ENCODE measurements at regions not wholly inside any gene's neighbourhood (a gene's known extent, or its start where the extent isn't known, plus 50 kb on each side); places are given as distances from the start of the nearest gene placed in this dataset.
"Not testable (repeated sequence)": the region's sequence is repeated elsewhere in the genome, so short reads cannot be mapped to it uniquely, and the experiment has no call there.

GRCh38 chr18:76720683-76721082 lies 101.7 kb upstream of the ZNF236 start:
- DNase-seq (ENCODE audit: low read depth) = no peak

GRCh38 chr18:76715012-76715610 lies 107.2 kb upstream of the ZNF236 start:
- DNase-seq (ENCODE audit: low read depth) = no peak

GRCh38 chr18:76713432-76713831 lies 108.9 kb upstream of the ZNF236 start:
- DNase-seq (ENCODE audit: low read depth) = no peak

DNA sequence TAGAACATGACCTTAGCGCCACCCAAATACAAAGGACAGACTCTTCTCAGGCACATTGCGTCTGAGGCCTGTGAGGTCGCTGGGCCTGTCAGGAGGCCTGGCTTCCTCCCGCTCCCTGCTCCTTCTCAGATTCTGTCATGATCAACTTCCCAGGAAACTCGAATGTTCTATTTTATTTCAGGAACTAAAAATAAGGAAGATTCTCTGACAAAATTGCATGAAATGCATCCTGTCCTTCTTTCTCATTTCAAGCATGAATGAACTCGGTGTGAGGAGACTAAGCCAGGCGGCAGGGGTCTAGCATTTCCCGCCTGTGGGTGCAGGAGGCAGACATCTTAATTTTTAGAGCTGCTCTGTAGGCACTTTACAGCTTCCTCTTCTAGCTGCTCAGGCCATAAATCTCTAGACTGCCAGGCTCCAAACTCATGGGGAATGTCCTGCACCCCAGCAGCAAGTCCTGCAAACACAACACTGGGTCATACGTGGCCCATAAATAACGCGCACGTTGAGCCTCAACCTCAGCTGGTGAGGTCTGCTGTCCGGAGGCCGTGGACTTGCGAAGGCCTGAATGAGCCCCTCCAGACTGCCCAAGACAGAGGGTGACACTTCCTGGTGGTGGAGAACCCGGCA lies 109.7 kb upstream of the ZNF236 start:
- DNase-seq (ENCODE audit: low read depth) = no peak

- no peak for DNase-seq (ENCODE audit: low read depth)
Measured at GRCh38 chr18:76710646-76711520, 111.5 kb upstream of the ZNF236 start.

DNA sequence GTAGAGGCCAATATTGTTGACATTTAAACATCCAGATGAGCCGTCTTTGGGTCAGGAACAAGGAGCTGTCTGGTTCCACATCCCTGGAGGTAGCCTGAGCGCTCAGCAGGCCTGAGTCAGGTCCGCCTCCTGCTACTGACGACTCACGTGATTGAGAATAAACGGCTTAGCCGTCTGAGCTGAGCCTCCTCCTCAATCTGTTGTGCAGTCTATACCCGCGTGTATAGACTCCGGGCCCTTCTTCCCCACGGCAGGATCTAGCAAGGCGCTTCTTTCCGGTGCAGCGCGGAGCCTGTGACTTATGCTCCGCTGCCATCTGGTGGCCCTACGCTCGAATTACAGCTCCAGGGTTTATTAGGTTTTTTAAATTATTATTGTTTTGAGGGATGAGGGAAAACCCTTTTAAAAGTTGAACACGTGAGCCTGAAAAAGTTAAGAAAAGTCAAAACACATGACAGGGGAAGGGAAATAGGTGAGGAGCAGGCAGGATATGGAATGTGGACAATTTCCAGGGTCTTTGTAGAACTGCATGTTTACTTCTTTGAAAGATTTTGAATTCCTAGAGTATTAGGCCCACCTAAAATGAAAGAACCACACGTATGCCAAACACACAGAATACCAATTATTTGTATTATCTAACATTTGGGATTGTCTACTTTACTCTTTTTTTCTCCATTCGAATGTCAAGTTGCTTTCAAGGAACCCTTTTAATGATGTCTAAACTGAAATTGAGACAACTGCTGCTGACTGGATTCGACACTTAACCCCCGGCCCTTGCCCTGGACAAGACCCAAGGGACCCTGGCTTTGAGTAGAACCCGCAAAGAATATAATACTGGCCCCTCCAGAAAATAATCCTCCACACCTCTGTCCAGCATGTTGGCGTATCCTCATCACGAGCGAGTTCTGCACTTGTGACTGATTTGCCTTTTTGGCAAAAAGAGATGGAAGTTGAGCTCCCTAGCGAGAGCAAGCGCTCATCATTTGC lies 112.4 kb upstream of the ZNF236 start:
- peak; percentile 13 for DNase-seq (ENCODE audit: low read depth)

DNA sequence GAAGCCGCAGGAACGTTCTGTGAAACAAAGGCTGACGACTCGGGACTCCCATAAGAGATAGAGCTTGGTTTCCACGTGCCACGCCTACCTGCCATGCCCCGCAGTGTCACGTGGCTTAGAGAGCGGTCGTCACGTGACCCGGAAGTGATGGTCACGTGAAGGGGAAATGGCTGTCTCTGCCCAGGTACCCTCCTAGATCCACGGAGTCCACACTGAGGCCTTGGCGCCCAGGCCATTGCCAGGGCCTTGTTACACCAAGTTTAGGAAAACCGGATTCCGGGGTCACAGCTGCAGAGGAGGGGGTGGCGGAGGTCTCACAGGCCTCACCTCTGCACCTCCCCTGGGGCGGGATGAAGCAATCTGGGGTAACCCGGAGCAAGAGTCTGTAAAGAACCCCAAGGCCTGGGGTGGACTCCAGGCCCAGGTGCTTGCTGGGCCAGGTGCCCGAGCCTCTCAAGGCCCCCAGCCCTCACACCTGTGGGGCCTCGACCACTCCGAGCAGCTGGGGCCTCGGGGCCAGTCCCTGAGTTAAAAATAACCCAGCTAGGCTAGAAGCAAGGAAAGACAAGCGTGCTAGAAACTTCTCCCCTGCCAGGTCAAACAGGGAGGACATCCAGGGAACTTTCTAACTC lies 113.5 kb upstream of the ZNF236 start:
- no peak for DNase-seq (ENCODE audit: low read depth)

- DNase-seq (ENCODE audit: low read depth) = no peak
Measured at GRCh38 chr18:76708071-76708721, 114.2 kb upstream of the ZNF236 start.

DNA sequence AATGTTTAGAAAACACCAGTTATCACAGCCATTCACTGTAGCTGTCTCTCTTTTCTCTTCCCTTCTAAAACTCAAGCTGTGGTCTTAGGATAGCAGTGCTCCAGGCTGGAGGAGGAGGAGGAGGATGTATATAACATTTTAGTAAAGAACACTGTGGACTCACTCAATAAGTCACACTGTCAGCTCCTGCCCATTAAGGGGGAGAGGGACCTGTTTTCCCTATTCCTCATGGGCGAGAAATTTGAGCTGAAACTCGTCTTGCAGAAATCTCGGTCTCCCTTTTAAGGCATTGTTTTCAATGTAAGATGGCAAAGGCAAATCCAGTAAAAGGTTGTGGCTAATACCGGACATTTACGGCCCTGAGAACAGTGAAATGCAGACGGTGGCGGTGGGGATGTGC lies 114.8 kb upstream of the ZNF236 start:
- DNase-seq (ENCODE audit: low read depth) = no peak

GRCh38 chr18:76704589-76704988 lies 117.8 kb upstream of the ZNF236 start:
- not testable (repeated sequence) for DNase-seq (ENCODE audit: low read depth)

DNA sequence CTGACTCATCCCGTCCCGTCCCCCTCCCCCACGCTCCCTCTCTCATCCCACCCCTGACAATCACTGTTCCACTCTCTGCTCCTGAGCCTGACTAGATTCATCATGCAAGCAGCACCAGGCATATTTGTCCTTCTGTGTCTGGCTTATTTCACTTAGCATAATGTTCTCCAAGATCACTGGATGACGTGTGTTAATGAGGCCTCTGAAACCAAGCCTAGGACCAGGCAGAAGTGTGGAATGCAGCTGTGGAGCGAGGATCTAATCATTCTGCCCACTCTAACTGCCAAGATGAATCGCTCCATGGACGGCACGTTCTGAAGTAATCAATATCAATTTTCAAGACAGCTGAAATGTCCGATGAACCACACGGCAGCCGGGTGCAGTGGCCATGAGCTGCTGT lies 122.4 kb upstream of the ZNF236 start:
- no peak for DNase-seq (ENCODE audit: low read depth)

DNA sequence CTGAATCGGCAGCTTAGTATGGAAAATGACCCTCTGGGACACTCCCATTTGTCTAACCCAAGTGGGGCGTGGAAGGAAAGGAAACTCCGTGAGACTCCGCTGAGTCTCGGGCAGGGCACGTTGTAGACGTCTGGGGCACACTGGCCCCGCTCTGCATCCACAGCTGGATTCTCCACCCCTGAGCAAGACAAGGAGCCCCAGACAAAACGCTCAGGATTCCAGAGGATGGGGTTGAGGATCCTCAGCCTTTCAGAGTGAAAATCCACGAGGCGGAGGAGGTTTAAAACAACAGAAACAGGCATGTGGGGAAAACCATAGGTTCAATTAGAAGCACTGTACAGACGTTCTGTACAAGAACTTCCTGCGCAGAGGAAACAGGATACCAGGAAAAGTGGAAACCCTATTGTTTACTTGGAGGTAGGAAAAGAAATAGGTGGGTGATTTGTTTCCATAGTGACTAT lies 124.9 kb upstream of the ZNF236 start:
- no peak for DNase-seq (ENCODE audit: low read depth)

GRCh38 chr18:76691800-76692199 lies 130.6 kb upstream of the ZNF236 start:
- no peak for DNase-seq (ENCODE audit: low read depth)

- no peak for DNase-seq (ENCODE audit: low read depth)
Measured at GRCh38 chr18:76689646-76690264, 132.6 kb upstream of the ZNF236 start.

DNA sequence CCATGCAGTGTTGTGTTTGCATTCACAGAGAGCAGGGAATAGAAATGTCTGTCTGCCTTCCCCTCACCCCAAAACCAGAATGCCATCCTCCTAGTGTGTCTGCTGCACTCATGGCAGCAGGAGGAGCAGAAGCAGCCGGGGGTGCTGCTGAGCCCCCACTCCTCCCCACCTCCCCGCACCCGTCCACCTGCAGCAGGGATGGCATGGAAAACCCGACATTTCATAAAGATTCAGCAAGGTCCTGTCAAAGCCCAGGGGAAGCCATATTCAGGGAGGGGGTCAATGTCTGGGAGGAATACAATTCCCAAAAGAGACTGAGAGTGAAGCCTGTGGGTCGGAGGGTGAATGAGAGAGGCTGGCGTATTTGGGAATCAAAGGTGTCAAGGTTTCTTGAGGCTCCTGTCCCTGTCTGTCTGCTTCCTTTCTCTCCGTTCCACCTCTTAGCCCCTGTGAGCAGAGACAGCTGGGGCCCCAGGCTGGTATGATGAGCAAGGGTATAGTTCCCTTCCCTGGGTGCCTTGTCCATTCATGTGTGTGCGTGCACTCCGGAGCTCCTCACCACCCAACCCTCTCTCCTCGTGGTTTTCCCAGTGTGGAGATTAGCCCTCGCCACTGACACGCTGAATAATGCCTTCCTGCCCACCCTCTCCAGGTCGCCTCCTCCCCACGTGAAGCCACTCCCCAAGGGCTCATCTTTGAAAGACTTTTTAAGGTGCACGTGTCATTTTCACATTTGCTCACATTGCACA lies 133.5 kb upstream of the ZNF236 start:
- DNase-seq (ENCODE audit: low read depth) = no peak

DNA sequence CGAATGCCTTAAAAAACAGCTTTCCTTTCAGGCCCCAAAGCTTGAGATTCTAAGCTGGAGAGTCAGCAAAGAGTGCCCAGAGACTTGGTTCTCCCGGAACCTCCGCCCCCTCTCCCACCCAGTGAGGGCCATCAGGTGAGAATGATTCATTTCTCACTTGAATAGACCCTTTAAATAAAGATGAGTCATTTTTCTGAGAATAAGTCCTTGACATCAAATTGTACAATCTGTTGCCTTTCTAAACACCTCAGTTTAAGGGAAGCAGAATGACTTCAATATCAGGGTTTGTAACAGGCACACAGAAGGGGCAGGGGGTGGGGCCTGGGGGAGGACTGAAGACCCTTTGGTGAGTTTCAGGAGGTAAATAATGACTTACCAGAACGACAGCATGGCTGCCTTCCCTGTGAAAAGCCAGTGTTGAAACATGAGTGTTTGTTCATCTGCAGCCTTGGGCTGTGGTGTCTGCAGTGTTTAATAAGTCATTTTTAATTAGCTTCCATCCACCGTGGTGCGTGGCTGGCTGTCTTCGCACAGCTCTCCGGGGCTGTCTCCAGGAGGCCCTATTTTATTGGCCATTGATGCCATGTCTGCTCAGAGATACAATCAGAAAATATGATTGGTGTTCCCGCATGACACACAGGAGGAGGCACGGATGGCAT lies 134.9 kb upstream of the ZNF236 start:
- no peak for DNase-seq (ENCODE audit: low read depth)

DNA sequence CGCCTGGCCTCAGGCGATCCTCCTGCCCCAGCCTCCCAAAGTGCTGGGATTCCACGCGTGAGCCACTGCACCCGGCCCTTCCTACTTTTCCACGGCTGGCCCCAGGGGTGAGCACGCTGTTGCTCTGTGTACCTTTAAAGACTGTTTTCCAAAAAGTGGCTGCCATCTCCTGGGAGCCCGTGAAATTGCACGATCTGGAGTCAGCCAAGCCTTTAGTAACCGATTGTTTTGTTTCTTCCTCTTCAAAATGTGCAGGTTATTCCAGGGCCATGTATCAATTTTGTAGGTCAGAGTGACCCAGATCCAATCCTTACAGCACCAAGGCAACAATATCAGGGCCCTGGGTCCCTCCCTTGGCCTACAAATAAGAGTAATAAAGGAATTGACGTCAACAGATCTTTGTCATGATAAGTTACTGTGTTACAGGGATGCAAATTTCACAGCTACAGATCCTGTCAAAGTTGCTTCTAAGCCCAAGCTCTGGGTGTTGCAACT lies 135.6 kb upstream of the ZNF236 start:
- peak; percentile 10 for DNase-seq (ENCODE audit: low read depth)

DNA sequence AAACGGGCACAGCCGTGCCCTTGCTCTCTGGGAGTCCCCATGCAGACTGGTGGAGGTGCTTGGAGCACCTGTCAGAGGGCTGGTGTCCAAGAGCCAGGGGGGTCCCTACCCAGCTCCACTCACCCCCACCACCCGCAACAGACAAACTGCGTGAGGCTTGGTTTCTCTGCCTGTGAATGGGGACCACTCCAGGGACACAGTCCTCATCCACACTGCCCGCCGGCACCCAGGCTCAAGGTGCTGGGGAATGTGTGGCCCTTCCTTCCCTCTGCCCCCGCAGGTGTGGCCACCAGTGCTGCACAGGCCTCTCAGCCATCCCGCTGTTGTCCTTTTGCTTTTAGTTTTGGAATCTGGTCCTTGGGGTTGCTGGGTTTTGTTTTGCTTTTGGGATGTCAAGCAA lies 136.5 kb upstream of the ZNF236 start:
- no peak for DNase-seq (ENCODE audit: low read depth)

- DNase-seq (ENCODE audit: low read depth) = no peak
Measured at GRCh38 chr18:76685402-76685801, 137.0 kb upstream of the ZNF236 start.

Data from HS-5 (cell line).